ENCODE measurements at regions not wholly inside any gene's neighbourhood (a gene's known extent, or its start where the extent isn't known, plus 50 kb on each side); places are given as distances from the start of the nearest gene placed in this dataset.

DNA sequence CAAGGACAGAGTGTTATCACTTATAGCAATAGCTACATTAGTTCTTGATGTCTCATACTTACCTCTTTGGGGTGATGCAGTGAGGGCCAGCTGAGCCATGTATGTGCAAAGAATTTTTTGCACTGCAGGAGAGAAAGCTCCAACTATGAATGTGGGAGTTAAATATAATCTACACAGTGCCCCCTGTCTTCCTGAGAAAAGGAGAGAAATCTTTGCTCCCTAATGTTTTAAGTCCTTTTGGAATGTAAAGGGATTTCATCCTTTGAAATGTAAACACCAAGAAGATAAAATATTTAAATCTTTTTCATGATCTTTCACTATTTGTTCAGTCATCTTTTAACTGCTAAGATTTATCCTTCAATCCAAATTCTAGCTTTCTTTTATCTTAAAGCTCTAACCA, 822.1 kb downstream of the TENT5A start:
- H3K4me3 Mint-ChIP-seq (ENCODE audit: unreplicated experiment): no peak overlapping the region
- no peaks in the 10 kb centered on the region for H3K36me3 Mint-ChIP-seq (ENCODE audit: unreplicated experiment)
- TF ChIP-seq, protein P1, sequence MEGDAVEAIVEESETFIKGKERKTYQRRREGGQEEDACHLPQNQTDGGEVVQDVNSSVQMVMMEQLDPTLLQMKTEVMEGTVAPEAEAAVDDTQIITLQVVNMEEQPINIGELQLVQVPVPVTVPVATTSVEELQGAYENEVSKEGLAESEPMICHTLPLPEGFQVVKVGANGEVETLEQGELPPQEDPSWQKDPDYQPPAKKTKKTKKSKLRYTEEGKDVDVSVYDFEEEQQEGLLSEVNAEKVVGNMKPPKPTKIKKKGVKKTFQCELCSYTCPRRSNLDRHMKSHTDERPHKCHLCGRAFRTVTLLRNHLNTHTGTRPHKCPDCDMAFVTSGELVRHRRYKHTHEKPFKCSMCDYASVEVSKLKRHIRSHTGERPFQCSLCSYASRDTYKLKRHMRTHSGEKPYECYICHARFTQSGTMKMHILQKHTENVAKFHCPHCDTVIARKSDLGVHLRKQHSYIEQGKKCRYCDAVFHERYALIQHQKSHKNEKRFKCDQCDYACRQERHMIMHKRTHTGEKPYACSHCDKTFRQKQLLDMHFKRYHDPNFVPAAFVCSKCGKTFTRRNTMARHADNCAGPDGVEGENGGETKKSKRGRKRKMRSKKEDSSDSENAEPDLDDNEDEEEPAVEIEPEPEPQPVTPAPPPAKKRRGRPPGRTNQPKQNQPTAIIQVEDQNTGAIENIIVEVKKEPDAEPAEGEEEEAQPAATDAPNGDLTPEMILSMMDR (IDR thresholded peaks at IDR 0.05; ENCODE audit: partially characterized antibody, unreplicated experiment): no peak
- no peaks in the 10 kb centered on the region for H3K27me3 Mint-ChIP-seq (ENCODE audit: unreplicated experiment)
- no peak overlapping the region for H3K27ac Mint-ChIP-seq (ENCODE audit: unreplicated experiment)
- H3K9me3 Mint-ChIP-seq (ENCODE audit: unreplicated experiment): no peaks in the 10 kb centered on the region
- H3K4me1 Mint-ChIP-seq (ENCODE audit: low read depth, unreplicated experiment): no peaks in the 10 kb centered on the region
- DNase-seq: no peak

DNA sequence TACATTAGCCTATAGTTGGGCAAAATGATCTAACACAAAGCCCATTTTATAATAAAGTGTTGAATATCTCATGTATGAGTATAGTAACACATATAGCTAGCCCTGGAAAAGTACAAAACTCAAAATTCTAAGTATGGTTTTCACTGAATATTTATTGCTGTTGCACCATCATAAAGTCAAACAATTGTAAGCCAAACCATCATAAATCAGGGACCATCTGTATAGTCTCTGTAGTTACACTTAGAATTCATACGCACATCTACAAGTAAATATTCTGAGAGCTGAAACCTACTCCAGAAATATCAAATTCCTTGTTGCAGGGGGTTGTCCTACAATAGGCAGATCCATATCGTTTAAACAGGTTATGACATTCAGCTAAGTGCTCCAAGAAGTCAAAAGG, 817.3 kb downstream of the BCKDHB start:
- H3K27ac Mint-ChIP-seq (ENCODE audit: unreplicated experiment): no peak overlapping the region
- TF ChIP-seq, protein P1 (IDR thresholded peaks at IDR 0.05; ENCODE audit: partially characterized antibody, unreplicated experiment): no peak
- H3K36me3 Mint-ChIP-seq (ENCODE audit: unreplicated experiment): no peaks in the 10 kb centered on the region
- no peaks in the 10 kb centered on the region for H3K27me3 Mint-ChIP-seq (ENCODE audit: unreplicated experiment)
- no peaks in the 10 kb centered on the region for H3K4me1 Mint-ChIP-seq (ENCODE audit: low read depth, unreplicated experiment)
- no peak overlapping the region for H3K4me3 Mint-ChIP-seq (ENCODE audit: unreplicated experiment)
- DNase-seq: no peak
- H3K9me3 Mint-ChIP-seq (ENCODE audit: unreplicated experiment): no peaks in the 10 kb centered on the region

DNA sequence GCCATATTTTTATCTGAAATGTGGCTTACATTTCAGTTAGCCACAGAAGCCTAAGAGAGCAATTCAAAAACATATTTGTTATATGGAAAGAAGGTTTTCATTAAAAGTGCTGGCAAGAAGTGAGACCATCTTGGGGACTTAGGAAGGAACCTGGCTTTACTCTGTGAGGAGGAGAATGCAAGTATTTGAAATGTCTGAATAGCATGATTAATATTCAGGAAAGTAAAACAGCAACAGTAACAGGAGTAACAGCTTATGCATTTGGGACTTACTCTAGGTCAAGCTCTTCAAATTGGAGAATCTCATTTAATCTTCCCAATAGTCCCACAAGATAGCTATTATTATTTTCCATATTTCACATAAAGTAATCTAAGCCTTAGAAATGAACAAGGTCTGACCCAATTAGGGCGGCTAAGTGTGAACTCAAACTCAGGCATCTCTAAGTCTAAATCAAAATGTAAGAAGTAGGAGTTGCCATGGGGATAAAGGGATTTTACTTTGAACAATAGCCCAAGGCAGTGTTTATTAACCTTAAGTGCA, 816.5 kb downstream of the BCKDHB start:
- Mint-ChIP-seq H3K27ac (ENCODE audit: unreplicated experiment) (no peak overlapping the region), H3K4me1 (ENCODE audit: low read depth, unreplicated experiment) (no peaks in the 10 kb centered on the region), H3K4me3 (ENCODE audit: unreplicated experiment) (no peak overlapping the region), H3K27me3 (ENCODE audit: unreplicated experiment) (no peaks in the 10 kb centered on the region), H3K9me3 (ENCODE audit: unreplicated experiment) (no peaks in the 10 kb centered on the region), H3K36me3 (ENCODE audit: unreplicated experiment) (no peaks in the 10 kb centered on the region)
- no peak for DNase-seq
- TF ChIP-seq, protein P1 (IDR thresholded peaks at IDR 0.05; ENCODE audit: partially characterized antibody, unreplicated experiment): no peak

DNA sequence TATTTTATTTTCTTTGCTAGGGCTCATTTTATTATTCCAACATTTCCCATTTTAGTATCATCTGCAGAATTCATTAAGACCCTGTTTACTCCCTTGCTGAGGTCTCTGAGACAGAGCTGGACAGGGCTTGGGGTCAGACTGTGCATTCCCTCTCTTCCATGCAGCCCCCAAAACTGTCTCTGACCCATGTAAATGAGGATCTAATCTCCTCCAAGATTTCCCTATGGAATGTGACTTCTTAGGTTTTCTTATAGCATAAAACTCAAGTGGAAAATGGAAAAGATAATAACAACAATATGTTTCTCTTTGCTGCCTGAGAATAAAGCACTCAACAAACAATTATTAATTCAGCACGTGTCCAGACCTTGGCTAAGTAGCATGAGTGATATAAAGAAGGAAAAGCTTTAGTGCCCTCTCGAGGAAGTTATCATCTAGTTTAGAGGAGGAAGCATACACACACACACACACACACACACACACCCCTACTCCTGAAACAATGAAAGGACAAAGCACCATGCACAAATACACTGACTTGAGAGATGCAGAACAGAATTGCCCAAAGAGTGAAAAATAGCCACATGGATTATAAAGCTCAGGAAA, 815.5 kb downstream of the BCKDHB start:
- H3K4me3 Mint-ChIP-seq (ENCODE audit: unreplicated experiment): no peak overlapping the region
- TF ChIP-seq, protein P1 (IDR thresholded peaks at IDR 0.05; ENCODE audit: partially characterized antibody, unreplicated experiment): no peak
- H3K9me3 Mint-ChIP-seq (ENCODE audit: unreplicated experiment): no peaks in the 10 kb centered on the region
- H3K36me3 Mint-ChIP-seq (ENCODE audit: unreplicated experiment): no peaks in the 10 kb centered on the region
- no peaks in the 10 kb centered on the region for H3K27me3 Mint-ChIP-seq (ENCODE audit: unreplicated experiment)
- no peaks in the 10 kb centered on the region for H3K4me1 Mint-ChIP-seq (ENCODE audit: low read depth, unreplicated experiment)
- no peak overlapping the region for H3K27ac Mint-ChIP-seq (ENCODE audit: unreplicated experiment)
- DNase-seq: no peak

DNA sequence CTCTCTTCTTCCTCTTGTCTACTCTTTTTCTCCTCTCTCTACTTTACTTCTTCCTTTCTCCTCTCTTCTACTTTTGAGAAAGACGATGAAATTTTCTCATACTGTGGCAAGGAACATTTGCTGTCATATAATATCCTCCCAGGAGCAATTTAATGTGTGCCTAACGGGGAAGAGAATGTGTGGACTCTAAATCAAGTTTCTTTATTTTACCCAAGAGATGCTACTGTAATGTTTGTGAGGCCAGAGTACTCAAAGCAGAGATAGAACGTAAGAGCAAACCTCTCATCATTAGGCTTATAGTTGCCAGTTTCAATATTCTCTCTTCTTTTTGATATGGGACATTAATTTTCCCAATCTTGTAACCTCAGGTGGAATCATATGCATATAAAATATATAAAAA, 801.4 kb downstream of the BCKDHB start:
- H3K36me3 Mint-ChIP-seq (ENCODE audit: unreplicated experiment): no peaks in the 10 kb centered on the region
- no peaks in the 10 kb centered on the region for H3K4me1 Mint-ChIP-seq (ENCODE audit: low read depth, unreplicated experiment)
- no peaks in the 10 kb centered on the region for H3K27me3 Mint-ChIP-seq (ENCODE audit: unreplicated experiment)
- TF ChIP-seq, protein P1 (IDR thresholded peaks at IDR 0.05; ENCODE audit: partially characterized antibody, unreplicated experiment): no peak
- no peak for DNase-seq
- no peak overlapping the region for H3K4me3 Mint-ChIP-seq (ENCODE audit: unreplicated experiment)
- no peaks in the 10 kb centered on the region for H3K9me3 Mint-ChIP-seq (ENCODE audit: unreplicated experiment)
- no peak overlapping the region for H3K27ac Mint-ChIP-seq (ENCODE audit: unreplicated experiment)

All from glutamatergic neuron (in vitro differentiated cells).